ENCODE measurements at regions not wholly inside any gene's neighbourhood (a gene's known extent, or its start where the extent isn't known, plus 50 kb on each side); places are given as distances from the start of the nearest gene placed in this dataset.

GRCh38 chr18:64692826-64693225 lies 543.9 kb upstream of the LINC00305 start:
- no peak overlapping the region for H3K4me2 ChIP-seq (ENCODE audit: insufficient read depth, low read length)
- H3K4me1 ChIP-seq (replicated peaks in 1 of 2; ENCODE audit: control insufficient read depth in 2 of 2, insufficient read depth in 2 of 2, low read length in 2 of 2), result no peaks in the 10 kb centered on the region
- ATAC-seq (no peak), FAIRE-seq (no peak), DNase-seq (ENCODE audit: extremely low read depth in 1 of 4, low spot score in 3 of 4) (no peak)
- no peak overlapping the region for H3K27ac ChIP-seq (ENCODE audit: extremely low read depth, low read depth, low read length)
- intact Hi-C loops (cut with micrococcal nuclease), result no loop called here
- TF ChIP-seq, protein P1, sequence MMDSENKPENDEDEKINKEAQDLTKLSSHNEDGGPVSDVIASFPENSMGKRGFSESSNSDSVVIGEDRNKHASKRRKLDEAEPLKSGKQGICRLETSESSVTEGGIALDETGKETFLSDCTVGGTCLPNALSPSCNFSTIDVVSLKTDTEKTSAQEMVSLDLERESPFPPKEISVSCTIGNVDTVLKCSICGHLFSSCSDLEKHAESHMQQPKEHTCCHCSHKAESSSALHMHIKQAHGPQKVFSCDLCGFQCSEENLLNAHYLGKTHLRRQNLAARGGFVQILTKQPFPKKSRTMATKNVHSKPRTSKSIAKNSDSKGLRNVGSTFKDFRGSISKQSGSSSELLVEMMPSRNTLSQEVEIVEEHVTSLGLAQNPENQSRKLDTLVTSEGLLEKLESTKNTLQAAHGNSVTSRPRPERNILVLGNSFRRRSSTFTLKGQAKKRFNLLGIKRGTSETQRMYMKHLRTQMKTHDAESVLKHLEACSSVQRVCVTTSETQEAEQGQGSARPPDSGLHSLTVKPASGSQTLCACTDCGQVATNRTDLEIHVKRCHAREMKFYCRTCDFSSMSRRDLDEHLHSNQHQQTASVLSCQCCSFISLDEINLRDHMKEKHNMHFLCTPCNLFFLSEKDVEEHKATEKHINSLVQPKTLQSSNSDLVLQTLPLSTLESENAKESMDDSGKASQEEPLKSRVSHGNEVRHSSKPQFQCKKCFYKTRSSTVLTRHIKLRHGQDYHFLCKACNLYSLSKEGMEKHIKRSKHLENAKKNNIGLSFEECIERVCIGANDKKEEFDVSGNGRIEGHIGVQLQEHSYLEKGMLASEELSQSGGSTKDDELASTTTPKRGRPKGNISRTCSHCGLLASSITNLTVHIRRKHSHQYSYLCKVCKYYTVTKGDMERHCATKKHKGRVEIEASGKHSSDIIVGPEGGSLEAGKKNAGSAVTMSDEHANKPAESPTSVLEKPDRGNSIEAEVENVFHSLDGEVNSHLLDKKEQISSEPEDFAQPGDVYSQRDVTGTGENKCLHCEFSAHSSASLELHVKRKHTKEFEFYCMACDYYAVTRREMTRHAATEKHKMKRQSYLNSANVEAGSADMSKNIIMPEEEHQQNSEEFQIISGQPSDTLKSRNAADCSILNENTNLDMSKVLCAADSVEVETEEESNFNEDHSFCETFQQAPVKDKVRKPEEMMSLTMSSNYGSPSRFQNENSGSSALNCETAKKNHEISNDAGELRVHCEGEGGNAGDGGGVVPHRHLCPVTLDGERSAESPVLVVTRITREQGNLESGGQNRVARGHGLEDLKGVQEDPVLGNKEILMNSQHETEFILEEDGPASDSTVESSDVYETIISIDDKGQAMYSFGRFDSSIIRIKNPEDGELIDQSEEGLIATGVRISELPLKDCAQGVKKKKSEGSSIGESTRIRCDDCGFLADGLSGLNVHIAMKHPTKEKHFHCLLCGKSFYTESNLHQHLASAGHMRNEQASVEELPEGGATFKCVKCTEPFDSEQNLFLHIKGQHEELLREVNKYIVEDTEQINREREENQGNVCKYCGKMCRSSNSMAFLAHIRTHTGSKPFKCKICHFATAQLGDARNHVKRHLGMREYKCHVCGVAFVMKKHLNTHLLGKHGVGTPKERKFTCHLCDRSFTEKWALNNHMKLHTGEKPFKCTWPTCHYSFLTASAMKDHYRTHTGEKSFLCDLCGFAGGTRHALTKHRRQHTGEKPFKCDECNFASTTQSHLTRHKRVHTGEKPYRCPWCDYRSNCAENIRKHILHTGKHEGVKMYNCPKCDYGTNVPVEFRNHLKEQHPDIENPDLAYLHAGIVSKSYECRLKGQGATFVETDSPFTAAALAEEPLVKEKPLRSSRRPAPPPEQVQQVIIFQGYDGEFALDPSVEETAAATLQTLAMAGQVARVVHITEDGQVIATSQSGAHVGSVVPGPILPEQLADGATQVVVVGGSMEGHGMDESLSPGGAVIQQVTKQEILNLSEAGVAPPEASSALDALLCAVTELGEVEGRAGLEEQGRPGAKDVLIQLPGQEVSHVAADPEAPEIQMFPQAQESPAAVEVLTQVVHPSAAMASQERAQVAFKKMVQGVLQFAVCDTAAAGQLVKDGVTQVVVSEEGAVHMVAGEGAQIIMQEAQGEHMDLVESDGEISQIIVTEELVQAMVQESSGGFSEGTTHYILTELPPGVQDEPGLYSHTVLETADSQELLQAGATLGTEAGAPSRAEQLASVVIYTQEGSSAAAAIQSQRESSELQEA (IDR thresholded peaks at IDR 0.05; ENCODE audit: low read depth), result no peak
- TF ChIP-seq ZC3H11A (IDR thresholded peaks at IDR 0.05; ENCODE audit: low read depth, low read length) (no peak), CBX8 (IDR thresholded peaks at IDR 0.05; ENCODE audit: borderline replicate concordance, extremely low read depth, low read depth, low read length, poor library complexity, severe bottlenecking) (no peak), RNF2 (IDR thresholded peaks at IDR 0.05) (no peak)
- 0% methylated on average over 2 of the region's 2 CpGs for WGBS (ENCODE audit: insufficient coverage, low coverage, missing lambda C conversion rate)
- BruUV-seq (replicated peaks), result no TSS peak
- H2AFZ ChIP-seq (ENCODE audit: low read depth, low read length), result no peak overlapping the region
- no peak overlapping the region for H3K9ac ChIP-seq (ENCODE audit: insufficient read depth in 1 of 2, low read depth in 2 of 2, low read length in 2 of 2)
- H3K9me1 ChIP-seq (ENCODE audit: control insufficient read depth, insufficient read depth, low read length), result no peaks in the 10 kb centered on the region
- in situ Hi-C loops (cut with MboI), result no loop called here
- no peaks in the 10 kb centered on the region for H3K9me3 ChIP-seq (replicated peaks; ENCODE audit: control insufficient read depth, insufficient read depth, low read depth, low read length)
- H3K36me3 ChIP-seq (ENCODE audit: control insufficient read depth, insufficient read depth, low read length), result no peaks in the 10 kb centered on the region
- ChIA-PET CTCF (ENCODE audit: low intra/inter-chr PET ratio) (no interaction called here), POLR2A (no interaction called here)
- no peak overlapping the region for H3K4me3 ChIP-seq
- no peaks in the 10 kb centered on the region for H4K20me1 ChIP-seq (replicated peaks; ENCODE audit: control insufficient read depth, insufficient read depth, low read length)
- no peaks in the 10 kb centered on the region for H3K79me2 ChIP-seq (ENCODE audit: control insufficient read depth, insufficient read depth, low read length)
- no peaks in the 10 kb centered on the region for H3K27me3 ChIP-seq (ENCODE audit: control insufficient read depth in 2 of 2, insufficient read depth in 2 of 2, low read length in 2 of 2)

All from K562 (cell line).